ENCODE measurements at regions not wholly inside any gene's neighbourhood (a gene's known extent, or its start where the extent isn't known, plus 50 kb on each side); places are given as distances from the start of the nearest gene placed in this dataset.
"Not testable (repeated sequence)": the region's sequence is repeated elsewhere in the genome, so short reads cannot be mapped to it uniquely, and the experiment has no call there.

DNA sequence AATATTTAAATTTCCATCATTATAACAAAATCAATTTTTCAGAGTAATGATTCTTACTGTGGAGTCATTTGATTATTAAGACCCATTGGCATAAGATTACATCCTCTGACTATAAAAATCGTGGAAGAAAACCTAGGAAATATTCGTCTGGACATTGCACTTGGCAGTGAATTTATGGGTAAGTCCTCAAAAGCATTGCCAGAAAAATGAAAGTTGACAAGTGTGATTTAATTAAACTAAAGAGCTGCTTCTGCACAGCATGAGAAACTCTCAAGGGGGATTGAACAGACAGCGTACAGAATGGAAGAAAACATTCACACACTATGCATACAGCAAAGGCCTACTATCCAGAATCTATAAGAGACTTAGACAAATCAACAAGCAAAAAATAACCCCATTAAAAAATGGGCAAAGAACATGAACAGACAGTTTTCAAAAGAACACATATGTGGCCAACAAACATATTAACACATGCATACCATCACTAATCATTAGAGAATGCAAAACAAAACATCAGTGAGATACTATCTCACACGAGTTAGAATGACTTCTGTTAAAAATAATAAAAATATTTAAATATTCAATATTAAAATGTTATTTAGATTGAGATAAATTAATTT is 111.4 kb downstream of the CCDC74A start:
- TF ChIP-seq CTCF, POLR2A (IDR thresholded peaks at IDR 0.05): not testable (repeated sequence)

Data from heart left ventricle (tissue), 13 donors.